ENCODE measurements at regions not wholly inside any gene's neighbourhood (a gene's known extent, or its start where the extent isn't known, plus 50 kb on each side); places are given as distances from the start of the nearest gene placed in this dataset.

DNA sequence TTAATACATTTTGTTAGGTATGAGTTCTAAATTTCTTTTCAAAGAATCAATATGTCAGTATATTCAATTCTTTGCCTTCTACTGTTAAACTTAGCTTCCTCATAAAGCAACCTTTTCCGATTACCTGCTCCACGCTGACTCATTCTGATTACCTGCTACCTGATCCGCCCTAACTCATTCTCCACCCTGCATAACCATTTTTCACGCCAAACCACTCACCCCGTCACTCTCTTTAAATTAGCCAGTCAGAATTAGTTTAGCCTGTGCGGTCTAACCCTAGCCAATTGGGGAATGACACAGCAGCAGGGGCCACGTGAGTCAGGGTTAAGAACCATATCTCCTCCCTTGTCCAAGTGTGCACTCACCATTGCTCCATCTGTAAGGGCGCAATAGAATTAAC lies 72.2 kb upstream of the FICD start:
- Mint-ChIP-seq H3K9me3 (peaks cover 2% of the 10 kb centered on the region; the same call in 1 of the 3 replicates), H3K36me3 (ENCODE audit: low read depth) (peaks cover 3% of the 10 kb centered on the region; the same call in 1 of the 3 replicates), H3K27ac (peak overlapping the region; percentile 93), H3K4me1 (peaks cover 49% of the 10 kb centered on the region), H3K27me3 (ENCODE audit: insufficient read depth, low read depth, poor library complexity) (peaks cover 5% of the 10 kb centered on the region), H3K4me3 (no peak overlapping the region; the same call in 2 of the 3 replicates)
- Histone ChIP-seq H3K4me3 (no peak overlapping the region), H2AFZ (no peak overlapping the region), H3F3A (replicated peaks; ENCODE audit: low read depth) (0 out of 2 replicates have a peak, but pooled peaks cover 4% of the 10 kb centered on the region), H3K36me3 (ENCODE audit: insufficient read depth) (no peaks in the 10 kb centered on the region), H3K4me1 (ENCODE audit: insufficient read depth) (peaks cover 46% of the 10 kb centered on the region), H3K9me2 (ENCODE audit: insufficient read depth) (peaks cover 8% of the 10 kb centered on the region; the same call in 1 of the 2 replicates), H3K27me3 (ENCODE audit: insufficient read depth) (no peaks in the 10 kb centered on the region), H4K20me1 (replicated peaks; ENCODE audit: insufficient read depth) (no peaks in the 10 kb centered on the region), H3K79me2 (replicated peaks; ENCODE audit: insufficient read depth) (no peaks in the 10 kb centered on the region), H3K4me2 (peak overlapping the region; percentile 38), H3K27ac (ENCODE audit: low read depth) (peak overlapping the region; percentile 90)
- TF ChIP-seq, protein P1, sequence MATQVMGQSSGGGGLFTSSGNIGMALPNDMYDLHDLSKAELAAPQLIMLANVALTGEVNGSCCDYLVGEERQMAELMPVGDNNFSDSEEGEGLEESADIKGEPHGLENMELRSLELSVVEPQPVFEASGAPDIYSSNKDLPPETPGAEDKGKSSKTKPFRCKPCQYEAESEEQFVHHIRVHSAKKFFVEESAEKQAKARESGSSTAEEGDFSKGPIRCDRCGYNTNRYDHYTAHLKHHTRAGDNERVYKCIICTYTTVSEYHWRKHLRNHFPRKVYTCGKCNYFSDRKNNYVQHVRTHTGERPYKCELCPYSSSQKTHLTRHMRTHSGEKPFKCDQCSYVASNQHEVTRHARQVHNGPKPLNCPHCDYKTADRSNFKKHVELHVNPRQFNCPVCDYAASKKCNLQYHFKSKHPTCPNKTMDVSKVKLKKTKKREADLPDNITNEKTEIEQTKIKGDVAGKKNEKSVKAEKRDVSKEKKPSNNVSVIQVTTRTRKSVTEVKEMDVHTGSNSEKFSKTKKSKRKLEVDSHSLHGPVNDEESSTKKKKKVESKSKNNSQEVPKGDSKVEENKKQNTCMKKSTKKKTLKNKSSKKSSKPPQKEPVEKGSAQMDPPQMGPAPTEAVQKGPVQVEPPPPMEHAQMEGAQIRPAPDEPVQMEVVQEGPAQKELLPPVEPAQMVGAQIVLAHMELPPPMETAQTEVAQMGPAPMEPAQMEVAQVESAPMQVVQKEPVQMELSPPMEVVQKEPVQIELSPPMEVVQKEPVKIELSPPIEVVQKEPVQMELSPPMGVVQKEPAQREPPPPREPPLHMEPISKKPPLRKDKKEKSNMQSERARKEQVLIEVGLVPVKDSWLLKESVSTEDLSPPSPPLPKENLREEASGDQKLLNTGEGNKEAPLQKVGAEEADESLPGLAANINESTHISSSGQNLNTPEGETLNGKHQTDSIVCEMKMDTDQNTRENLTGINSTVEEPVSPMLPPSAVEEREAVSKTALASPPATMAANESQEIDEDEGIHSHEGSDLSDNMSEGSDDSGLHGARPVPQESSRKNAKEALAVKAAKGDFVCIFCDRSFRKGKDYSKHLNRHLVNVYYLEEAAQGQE (IDR thresholded peaks at IDR 0.05; ENCODE audit: unreplicated experiment), result no peak
- DNase-seq (ENCODE audit: low spot score) (peak; percentile 30), ATAC-seq (no peak)

DNA sequence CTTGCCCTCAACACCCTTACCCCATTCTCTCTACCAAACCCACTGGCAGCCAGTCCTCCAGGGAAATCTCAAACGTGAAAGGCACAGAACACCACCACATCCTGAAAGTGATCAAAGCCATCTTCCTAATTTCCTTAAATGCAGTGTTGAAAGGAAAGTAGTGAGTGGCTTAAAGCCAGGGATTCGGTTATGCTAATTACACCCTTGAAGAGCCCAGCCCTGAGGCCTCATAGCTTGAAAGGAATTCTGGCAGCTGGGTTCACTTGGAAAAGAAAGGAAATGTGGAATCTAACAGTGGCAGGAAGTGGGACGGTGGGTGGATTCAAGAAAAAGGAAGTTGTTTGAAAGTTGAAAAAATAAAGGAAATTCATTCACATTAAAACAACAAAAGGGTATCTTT lies 73.0 kb upstream of the FICD start:
- Mint-ChIP-seq H3K27me3 (ENCODE audit: insufficient read depth, low read depth, poor library complexity) (peaks cover 5% of the 10 kb centered on the region), H3K4me1 (peaks cover 40% of the 10 kb centered on the region), H3K9me3 (peaks cover 2% of the 10 kb centered on the region; the same call in 1 of the 3 replicates), H3K27ac (peak overlapping the region; percentile 91), H3K36me3 (ENCODE audit: low read depth) (peaks cover 3% of the 10 kb centered on the region; the same call in 1 of the 3 replicates), H3K4me3 (peak overlapping the region; percentile 43)
- DNase-seq (ENCODE audit: low spot score), result peak; percentile 94
- Histone ChIP-seq H3K4me2 (peak overlapping the region; percentile 30), H3K4me3 (peak overlapping the region; percentile 9), H3K36me3 (ENCODE audit: insufficient read depth) (no peaks in the 10 kb centered on the region), H3K27me3 (ENCODE audit: insufficient read depth) (no peaks in the 10 kb centered on the region), H3K27ac (ENCODE audit: low read depth) (peak overlapping the region; percentile 92), H3K9me2 (ENCODE audit: insufficient read depth) (peaks cover 8% of the 10 kb centered on the region; the same call in 1 of the 2 replicates), H3F3A (replicated peaks; ENCODE audit: low read depth) (0 out of 2 replicates have a peak, but pooled peaks cover 4% of the 10 kb centered on the region), H4K20me1 (replicated peaks; ENCODE audit: insufficient read depth) (no peaks in the 10 kb centered on the region), H3K79me2 (replicated peaks; ENCODE audit: insufficient read depth) (no peaks in the 10 kb centered on the region), H2AFZ (no peak overlapping the region), H3K4me1 (ENCODE audit: insufficient read depth) (peaks cover 38% of the 10 kb centered on the region)
- ATAC-seq, result peak; percentile 97
- TF ChIP-seq NANOG (IDR thresholded peaks at IDR 0.05; ENCODE audit: borderline replicate concordance) (peak; percentile 96), ZNF114 (CRISPR knock-in tag; IDR thresholded peaks at IDR 0.05) (no peak), POLR2AphosphoS5 (IDR thresholded peaks at IDR 0.05; ENCODE audit: low read depth) (peak; percentile 50), STAT1 (IDR thresholded peaks at IDR 0.05; ENCODE audit: unreplicated experiment) (no peak), JUNB (IDR thresholded peaks at IDR 0.05; ENCODE audit: unreplicated experiment) (no peak), CREB1 (CRISPR knock-in tag; IDR thresholded peaks at IDR 0.05; ENCODE audit: low read depth) (no peak), ZNF331 (CRISPR knock-in tag; IDR thresholded peaks at IDR 0.05; ENCODE audit: low read depth) (no peak), EZH2phosphoT487 (IDR thresholded peaks at IDR 0.05; ENCODE audit: unreplicated experiment) (no peak)
- TF ChIP-seq, protein P2, sequence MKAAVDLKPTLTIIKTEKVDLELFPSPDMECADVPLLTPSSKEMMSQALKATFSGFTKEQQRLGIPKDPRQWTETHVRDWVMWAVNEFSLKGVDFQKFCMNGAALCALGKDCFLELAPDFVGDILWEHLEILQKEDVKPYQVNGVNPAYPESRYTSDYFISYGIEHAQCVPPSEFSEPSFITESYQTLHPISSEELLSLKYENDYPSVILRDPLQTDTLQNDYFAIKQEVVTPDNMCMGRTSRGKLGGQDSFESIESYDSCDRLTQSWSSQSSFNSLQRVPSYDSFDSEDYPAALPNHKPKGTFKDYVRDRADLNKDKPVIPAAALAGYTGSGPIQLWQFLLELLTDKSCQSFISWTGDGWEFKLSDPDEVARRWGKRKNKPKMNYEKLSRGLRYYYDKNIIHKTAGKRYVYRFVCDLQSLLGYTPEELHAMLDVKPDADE (IDR thresholded peaks at IDR 0.05), result peak; percentile 79
- TF ChIP-seq, protein P3, sequence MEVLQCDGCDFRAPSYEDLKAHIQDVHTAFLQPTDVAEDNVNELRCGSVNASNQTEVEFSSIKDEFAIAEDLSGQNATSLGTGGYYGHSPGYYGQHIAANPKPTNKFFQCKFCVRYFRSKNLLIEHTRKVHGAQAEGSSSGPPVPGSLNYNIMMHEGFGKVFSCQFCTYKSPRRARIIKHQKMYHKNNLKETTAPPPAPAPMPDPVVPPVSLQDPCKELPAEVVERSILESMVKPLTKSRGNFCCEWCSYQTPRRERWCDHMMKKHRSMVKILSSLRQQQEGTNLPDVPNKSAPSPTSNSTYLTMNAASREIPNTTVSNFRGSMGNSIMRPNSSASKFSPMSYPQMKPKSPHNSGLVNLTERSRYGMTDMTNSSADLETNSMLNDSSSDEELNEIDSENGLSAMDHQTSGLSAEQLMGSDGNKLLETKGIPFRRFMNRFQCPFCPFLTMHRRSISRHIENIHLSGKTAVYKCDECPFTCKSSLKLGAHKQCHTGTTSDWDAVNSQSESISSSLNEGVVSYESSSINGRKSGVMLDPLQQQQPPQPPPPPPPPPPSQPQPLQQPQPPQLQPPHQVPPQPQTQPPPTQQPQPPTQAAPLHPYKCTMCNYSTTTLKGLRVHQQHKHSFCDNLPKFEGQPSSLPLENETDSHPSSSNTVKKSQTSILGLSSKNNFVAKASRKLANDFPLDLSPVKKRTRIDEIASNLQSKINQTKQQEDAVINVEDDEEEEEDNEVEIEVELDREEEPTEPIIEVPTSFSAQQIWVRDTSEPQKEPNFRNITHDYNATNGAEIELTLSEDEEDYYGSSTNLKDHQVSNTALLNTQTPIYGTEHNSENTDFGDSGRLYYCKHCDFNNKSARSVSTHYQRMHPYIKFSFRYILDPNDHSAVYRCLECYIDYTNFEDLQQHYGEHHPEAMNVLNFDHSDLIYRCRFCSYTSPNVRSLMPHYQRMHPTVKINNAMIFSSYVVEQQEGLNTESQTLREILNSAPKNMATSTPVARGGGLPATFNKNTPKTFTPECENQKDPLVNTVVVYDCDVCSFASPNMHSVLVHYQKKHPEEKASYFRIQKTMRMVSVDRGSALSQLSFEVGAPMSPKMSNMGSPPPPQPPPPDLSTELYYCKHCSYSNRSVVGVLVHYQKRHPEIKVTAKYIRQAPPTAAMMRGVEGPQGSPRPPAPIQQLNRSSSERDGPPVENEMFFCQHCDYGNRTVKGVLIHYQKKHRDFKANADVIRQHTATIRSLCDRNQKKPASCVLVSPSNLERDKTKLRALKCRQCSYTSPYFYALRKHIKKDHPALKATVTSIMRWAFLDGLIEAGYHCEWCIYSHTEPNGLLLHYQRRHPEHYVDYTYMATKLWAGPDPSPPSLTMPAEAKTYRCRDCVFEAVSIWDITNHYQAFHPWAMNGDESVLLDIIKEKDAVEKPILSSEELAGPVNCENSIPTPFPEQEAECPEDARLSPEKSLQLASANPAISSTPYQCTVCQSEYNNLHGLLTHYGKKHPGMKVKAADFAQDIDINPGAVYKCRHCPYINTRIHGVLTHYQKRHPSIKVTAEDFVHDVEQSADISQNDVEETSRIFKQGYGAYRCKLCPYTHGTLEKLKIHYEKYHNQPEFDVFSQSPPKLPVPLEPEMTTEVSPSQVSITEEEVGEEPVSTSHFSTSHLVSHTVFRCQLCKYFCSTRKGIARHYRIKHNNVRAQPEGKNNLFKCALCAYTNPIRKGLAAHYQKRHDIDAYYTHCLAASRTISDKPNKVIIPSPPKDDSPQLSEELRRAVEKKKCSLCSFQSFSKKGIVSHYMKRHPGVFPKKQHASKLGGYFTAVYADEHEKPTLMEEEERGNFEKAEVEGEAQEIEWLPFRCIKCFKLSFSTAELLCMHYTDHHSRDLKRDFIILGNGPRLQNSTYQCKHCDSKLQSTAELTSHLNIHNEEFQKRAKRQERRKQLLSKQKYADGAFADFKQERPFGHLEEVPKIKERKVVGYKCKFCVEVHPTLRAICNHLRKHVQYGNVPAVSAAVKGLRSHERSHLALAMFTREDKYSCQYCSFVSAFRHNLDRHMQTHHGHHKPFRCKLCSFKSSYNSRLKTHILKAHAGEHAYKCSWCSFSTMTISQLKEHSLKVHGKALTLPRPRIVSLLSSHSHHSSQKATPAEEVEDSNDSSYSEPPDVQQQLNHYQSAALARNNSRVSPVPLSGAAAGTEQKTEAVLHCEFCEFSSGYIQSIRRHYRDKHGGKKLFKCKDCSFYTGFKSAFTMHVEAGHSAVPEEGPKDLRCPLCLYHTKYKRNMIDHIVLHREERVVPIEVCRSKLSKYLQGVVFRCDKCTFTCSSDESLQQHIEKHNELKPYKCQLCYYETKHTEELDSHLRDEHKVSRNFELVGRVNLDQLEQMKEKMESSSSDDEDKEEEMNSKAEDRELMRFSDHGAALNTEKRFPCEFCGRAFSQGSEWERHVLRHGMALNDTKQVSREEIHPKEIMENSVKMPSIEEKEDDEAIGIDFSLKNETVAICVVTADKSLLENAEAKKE (CRISPR knock-in tag; IDR thresholded peaks at IDR 0.05), result no peak

Data from GM23338 (cell line).